Erythroblast (primary cell): ENCODE measurements at regions not wholly inside any gene's neighbourhood (a gene's known extent, or its start where the extent isn't known, plus 50 kb on each side); places are given as distances from the start of the nearest gene placed in this dataset.

ENCODE experiments used
- GATA1 ChIP-seq: IDR thresholded peaks from 2 replicates; pipeline ENCODE4 v1.6.1; 2011; ENCODE audit warnings: low read depth, mild to moderate bottlenecking, control low read depth, low read length, moderate library complexity
- POLR2A ChIP-seq: IDR thresholded peaks from 2 replicates; pipeline ENCODE4 v1.6.1; 2011; ENCODE audit warnings: mild to moderate bottlenecking, low read length

- no peak for TF ChIP-seq POLR2A
- no peak for TF ChIP-seq GATA1
Observed at GRCh38 chr17:5840811-5841446, 229.2 kb upstream of the WSCD1 start.
